Lower leg skin (tissue), 3 donors: ENCODE measurements at regions not wholly inside any gene's neighbourhood (a gene's known extent, or its start where the extent isn't known, plus 50 kb on each side); places are given as distances from the start of the nearest gene placed in this dataset.

Experiments used
- CTCF ChIP-seq, 3 donors: fragments of 450-650 bp; IDR thresholded peaks; one replicate each; pipeline ENCODE4 v1.5.1; 2016; ENCODE audit warnings: antibody characterized with exemption in 3 of 3, mild to moderate bottlenecking in 3 of 3, moderate library complexity in 2 of 3
- POLR2A ChIP-seq, 2 donors: fragments of 450-650 bp; IDR thresholded peaks; one replicate each; pipeline ENCODE4 v1.6.1; 2016 to 2017; ENCODE audit warnings: antibody characterized with exemption in 2 of 2, mild to moderate bottlenecking in 1 of 2, moderate library complexity in 1 of 2

GRCh38 chr3:182620723-182621434, 172.4 kb upstream of the ATP11B start:
- no peak for TF ChIP-seq CTCF (IDR thresholded peaks at IDR 0.05)
- TF ChIP-seq POLR2A (IDR thresholded peaks at IDR 0.05), result no peak
